ENCODE measurements at regions not wholly inside any gene's neighbourhood (a gene's known extent, or its start where the extent isn't known, plus 50 kb on each side); places are given as distances from the start of the nearest gene placed in this dataset.

DNA sequence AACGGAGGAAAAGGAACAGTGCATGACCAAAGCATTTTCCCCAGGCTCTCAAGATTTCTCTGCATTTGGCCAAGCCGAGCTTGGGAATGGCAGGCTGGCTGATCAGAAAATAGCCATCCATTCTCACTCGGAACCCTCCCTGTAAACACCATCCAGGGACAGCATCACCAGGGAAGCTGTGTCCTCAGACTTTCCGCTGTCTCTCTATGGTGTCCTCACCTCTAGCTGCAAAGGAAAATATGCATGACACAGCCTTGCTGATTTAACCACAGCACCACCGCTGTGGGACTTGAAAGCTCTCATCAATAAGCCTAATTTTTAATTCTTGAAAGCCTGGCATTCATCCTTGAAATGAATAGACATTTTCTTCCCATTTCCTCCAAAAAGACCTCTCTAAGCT lies 311.7 kb downstream of the EIPR1 start (continued):
- TF ChIP-seq POLR2AphosphoS5 (IDR thresholded peaks at IDR 0.05; ENCODE audit: low read length) = no peak
- TF ChIP-seq ETV6 (conservative IDR thresholded peaks at IDR 0.05 in 1 of 2, IDR thresholded peaks at IDR 0.05 in 1 of 2; ENCODE audit: borderline replicate concordance in 1 of 2, low read depth in 1 of 2) = no peak
- no peak for TF ChIP-seq HDGF (IDR thresholded peaks at IDR 0.05)
- TF ChIP-seq, protein P1, sequence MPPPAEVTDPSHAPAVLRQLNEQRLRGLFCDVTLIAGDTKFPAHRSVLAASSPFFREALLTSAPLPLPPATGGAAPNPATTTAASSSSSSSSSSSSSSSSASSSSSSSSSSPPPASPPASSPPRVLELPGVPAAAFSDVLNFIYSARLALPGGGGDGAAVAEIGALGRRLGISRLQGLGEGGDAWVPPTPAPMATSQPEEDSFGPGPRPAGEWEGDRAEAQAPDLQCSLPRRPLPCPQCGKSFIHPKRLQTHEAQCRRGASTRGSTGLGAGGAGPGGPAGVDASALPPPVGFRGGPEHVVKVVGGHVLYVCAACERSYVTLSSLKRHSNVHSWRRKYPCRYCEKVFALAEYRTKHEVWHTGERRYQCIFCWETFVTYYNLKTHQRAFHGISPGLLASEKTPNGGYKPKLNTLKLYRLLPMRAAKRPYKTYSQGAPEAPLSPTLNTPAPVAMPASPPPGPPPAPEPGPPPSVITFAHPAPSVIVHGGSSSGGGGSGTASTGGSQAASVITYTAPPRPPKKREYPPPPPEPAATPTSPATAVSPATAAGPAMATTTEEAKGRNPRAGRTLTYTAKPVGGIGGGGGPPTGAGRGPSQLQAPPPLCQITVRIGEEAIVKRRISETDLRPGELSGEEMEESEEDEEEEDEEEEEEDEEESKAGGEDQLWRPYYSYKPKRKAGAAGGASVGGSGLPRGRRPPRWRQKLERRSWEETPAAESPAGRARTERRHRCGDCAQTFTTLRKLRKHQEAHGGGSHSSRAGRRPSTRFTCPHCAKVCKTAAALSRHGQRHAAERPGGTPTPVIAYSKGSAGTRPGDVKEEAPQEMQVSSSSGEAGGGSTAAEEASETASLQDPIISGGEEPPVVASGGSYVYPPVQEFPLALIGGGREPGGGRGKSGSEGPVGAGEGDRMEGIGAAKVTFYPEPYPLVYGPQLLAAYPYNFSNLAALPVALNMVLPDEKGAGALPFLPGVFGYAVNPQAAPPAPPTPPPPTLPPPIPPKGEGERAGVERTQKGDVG (CRISPR knock-in tag; IDR thresholded peaks at IDR 0.05) = no peak
- TF ChIP-seq, protein P2, sequence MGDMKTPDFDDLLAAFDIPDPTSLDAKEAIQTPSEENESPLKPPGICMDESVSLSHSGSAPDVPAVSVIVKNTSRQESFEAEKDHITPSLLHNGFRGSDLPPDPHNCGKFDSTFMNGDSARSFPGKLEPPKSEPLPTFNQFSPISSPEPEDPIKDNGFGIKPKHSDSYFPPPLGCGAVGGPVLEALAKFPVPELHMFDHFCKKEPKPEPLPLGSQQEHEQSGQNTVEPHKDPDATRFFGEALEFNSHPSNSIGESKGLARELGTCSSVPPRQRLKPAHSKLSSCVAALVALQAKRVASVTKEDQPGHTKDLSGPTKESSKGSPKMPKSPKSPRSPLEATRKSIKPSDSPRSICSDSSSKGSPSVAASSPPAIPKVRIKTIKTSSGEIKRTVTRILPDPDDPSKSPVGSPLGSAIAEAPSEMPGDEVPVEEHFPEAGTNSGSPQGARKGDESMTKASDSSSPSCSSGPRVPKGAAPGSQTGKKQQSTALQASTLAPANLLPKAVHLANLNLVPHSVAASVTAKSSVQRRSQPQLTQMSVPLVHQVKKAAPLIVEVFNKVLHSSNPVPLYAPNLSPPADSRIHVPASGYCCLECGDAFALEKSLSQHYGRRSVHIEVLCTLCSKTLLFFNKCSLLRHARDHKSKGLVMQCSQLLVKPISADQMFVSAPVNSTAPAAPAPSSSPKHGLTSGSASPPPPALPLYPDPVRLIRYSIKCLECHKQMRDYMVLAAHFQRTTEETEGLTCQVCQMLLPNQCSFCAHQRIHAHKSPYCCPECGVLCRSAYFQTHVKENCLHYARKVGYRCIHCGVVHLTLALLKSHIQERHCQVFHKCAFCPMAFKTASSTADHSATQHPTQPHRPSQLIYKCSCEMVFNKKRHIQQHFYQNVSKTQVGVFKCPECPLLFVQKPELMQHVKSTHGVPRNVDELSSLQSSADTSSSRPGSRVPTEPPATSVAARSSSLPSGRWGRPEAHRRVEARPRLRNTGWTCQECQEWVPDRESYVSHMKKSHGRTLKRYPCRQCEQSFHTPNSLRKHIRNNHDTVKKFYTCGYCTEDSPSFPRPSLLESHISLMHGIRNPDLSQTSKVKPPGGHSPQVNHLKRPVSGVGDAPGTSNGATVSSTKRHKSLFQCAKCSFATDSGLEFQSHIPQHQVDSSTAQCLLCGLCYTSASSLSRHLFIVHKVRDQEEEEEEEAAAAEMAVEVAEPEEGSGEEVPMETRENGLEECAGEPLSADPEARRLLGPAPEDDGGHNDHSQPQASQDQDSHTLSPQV (IDR thresholded peaks at IDR 0.05) = no peak
- no peak for TF ChIP-seq SUZ12 (IDR thresholded peaks at IDR 0.05; ENCODE audit: unreplicated experiment)
- TF ChIP-seq, protein P3, sequence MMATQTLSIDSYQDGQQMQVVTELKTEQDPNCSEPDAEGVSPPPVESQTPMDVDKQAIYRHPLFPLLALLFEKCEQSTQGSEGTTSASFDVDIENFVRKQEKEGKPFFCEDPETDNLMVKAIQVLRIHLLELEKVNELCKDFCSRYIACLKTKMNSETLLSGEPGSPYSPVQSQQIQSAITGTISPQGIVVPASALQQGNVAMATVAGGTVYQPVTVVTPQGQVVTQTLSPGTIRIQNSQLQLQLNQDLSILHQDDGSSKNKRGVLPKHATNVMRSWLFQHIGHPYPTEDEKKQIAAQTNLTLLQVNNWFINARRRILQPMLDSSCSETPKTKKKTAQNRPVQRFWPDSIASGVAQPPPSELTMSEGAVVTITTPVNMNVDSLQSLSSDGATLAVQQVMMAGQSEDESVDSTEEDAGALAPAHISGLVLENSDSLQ (IDR thresholded peaks at IDR 0.05) = no peak
- no peak for TF ChIP-seq MYC (IDR thresholded peaks at IDR 0.05; ENCODE audit: insufficient read depth, insufficient read length, insufficient replicate concordance, low read length, severe bottlenecking)
- TF ChIP-seq, protein P4, sequence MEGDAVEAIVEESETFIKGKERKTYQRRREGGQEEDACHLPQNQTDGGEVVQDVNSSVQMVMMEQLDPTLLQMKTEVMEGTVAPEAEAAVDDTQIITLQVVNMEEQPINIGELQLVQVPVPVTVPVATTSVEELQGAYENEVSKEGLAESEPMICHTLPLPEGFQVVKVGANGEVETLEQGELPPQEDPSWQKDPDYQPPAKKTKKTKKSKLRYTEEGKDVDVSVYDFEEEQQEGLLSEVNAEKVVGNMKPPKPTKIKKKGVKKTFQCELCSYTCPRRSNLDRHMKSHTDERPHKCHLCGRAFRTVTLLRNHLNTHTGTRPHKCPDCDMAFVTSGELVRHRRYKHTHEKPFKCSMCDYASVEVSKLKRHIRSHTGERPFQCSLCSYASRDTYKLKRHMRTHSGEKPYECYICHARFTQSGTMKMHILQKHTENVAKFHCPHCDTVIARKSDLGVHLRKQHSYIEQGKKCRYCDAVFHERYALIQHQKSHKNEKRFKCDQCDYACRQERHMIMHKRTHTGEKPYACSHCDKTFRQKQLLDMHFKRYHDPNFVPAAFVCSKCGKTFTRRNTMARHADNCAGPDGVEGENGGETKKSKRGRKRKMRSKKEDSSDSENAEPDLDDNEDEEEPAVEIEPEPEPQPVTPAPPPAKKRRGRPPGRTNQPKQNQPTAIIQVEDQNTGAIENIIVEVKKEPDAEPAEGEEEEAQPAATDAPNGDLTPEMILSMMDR (IDR thresholded peaks at IDR 0.05 in 2 of 3, conservative IDR thresholded peaks at IDR 0.05 in 1 of 3; ENCODE audit: control insufficient read depth in 2 of 3, extremely low read depth in 1 of 3, insufficient read depth in 1 of 3, low read depth in 3 of 3, low read length in 3 of 3) = no peak
- TF ChIP-seq, protein P5, sequence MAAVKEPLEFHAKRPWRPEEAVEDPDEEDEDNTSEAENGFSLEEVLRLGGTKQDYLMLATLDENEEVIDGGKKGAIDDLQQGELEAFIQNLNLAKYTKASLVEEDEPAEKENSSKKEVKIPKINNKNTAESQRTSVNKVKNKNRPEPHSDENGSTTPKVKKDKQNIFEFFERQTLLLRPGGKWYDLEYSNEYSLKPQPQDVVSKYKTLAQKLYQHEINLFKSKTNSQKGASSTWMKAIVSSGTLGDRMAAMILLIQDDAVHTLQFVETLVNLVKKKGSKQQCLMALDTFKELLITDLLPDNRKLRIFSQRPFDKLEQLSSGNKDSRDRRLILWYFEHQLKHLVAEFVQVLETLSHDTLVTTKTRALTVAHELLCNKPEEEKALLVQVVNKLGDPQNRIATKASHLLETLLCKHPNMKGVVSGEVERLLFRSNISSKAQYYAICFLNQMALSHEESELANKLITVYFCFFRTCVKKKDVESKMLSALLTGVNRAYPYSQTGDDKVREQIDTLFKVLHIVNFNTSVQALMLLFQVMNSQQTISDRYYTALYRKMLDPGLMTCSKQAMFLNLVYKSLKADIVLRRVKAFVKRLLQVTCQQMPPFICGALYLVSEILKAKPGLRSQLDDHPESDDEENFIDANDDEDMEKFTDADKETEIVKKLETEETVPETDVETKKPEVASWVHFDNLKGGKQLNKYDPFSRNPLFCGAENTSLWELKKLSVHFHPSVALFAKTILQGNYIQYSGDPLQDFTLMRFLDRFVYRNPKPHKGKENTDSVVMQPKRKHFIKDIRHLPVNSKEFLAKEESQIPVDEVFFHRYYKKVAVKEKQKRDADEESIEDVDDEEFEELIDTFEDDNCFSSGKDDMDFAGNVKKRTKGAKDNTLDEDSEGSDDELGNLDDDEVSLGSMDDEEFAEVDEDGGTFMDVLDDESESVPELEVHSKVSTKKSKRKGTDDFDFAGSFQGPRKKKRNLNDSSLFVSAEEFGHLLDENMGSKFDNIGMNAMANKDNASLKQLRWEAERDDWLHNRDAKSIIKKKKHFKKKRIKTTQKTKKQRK (IDR thresholded peaks at IDR 0.05; ENCODE audit: low read depth, low read length) = no peak

Data from GM12878 (cell line).